ENCODE measurements at regions not wholly inside any gene's neighbourhood (a gene's known extent, or its start where the extent isn't known, plus 50 kb on each side); places are given as distances from the start of the nearest gene placed in this dataset.

DNA sequence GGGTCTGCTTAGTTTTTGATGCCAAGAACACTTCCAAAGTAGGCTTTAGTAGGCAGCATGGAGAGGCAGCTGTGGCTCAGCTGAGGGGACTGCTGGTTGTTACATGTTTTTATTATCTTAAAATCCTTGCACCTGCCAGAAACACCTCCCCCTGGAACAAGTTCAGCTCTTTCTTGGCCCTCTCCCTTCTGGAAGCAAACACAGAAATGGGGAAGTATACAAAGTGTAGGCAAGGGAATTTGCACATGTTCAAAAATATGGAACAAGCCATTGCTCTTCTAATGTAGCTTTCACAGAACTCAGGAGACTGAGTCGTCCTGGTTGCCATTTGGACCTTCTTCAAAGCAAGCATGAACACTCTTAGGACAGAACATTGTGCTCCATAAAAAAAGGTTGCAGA is 169.1 kb upstream of the SEMA6D start:
- no peak overlapping the region for H3K4me2 ChIP-seq (ENCODE audit: low read depth, low read length, poor library complexity, severe bottlenecking)

GRCh38 chr15:47548986-47549385 is 168.3 kb upstream of the SEMA6D start:
- Histone ChIP-seq H3K4me3 (ENCODE audit: insufficient read depth, low read length, poor library complexity, severe bottlenecking) (no peak overlapping the region), H3K79me2 (ENCODE audit: insufficient read depth, low read length) (no peaks in the 10 kb centered on the region), H3K4me2 (ENCODE audit: low read depth, low read length, poor library complexity, severe bottlenecking) (no peak overlapping the region), H3K9ac (ENCODE audit: low read length) (no peak overlapping the region), H3K9me2 (replicated peaks; ENCODE audit: insufficient read depth, low read length) (no peaks in the 10 kb centered on the region), H3K27ac (ENCODE audit: low read depth, low read length) (no peak overlapping the region), H4K20me1 (ENCODE audit: low read depth, low read length) (no peaks in the 10 kb centered on the region), H2AFZ (ENCODE audit: low read depth, low read length, severe bottlenecking) (no peak overlapping the region), H3K27me3 (ENCODE audit: low read length) (no peaks in the 10 kb centered on the region), H3K9me3 (ENCODE audit: insufficient read depth, low read length) (no peaks in the 10 kb centered on the region), H3F3A (ENCODE audit: insufficient read depth) (no peaks in the 10 kb centered on the region), H3K36me3 (ENCODE audit: low read length) (no peaks in the 10 kb centered on the region)
- TF ChIP-seq EZH2phosphoT487 (conservative IDR thresholded peaks at IDR 0.05; ENCODE audit: low read length), result no peak
- no peak for TF ChIP-seq CTCF (IDR thresholded peaks at IDR 0.05; ENCODE audit: insufficient read depth, low read length, poor library complexity, severe bottlenecking)

More for the DNA sequence above, 169.1 kb upstream of the SEMA6D start:
- no peaks in the 10 kb centered on the region for H3K36me3 ChIP-seq (ENCODE audit: low read length)
- H3K4me3 ChIP-seq (ENCODE audit: insufficient read depth, low read length, poor library complexity, severe bottlenecking), result no peak overlapping the region
- TF ChIP-seq CTCF (IDR thresholded peaks at IDR 0.05; ENCODE audit: insufficient read depth, low read length, poor library complexity, severe bottlenecking) (no peak), EZH2phosphoT487 (conservative IDR thresholded peaks at IDR 0.05; ENCODE audit: low read length) (no peak)
- H3K27me3 ChIP-seq (ENCODE audit: low read length), result no peaks in the 10 kb centered on the region
- H3K27ac ChIP-seq (ENCODE audit: low read depth, low read length), result no peak overlapping the region
- no peak overlapping the region for H2AFZ ChIP-seq (ENCODE audit: low read depth, low read length, severe bottlenecking)
- H3F3A ChIP-seq (ENCODE audit: insufficient read depth), result no peaks in the 10 kb centered on the region
- no peak overlapping the region for H3K9ac ChIP-seq (ENCODE audit: low read length)
- no peaks in the 10 kb centered on the region for H3K9me2 ChIP-seq (replicated peaks; ENCODE audit: insufficient read depth, low read length)
- H4K20me1 ChIP-seq (ENCODE audit: low read depth, low read length), result no peaks in the 10 kb centered on the region
- no peaks in the 10 kb centered on the region for H3K79me2 ChIP-seq (ENCODE audit: insufficient read depth, low read length)
- H3K9me3 ChIP-seq (ENCODE audit: insufficient read depth, low read length), result no peaks in the 10 kb centered on the region

DNA sequence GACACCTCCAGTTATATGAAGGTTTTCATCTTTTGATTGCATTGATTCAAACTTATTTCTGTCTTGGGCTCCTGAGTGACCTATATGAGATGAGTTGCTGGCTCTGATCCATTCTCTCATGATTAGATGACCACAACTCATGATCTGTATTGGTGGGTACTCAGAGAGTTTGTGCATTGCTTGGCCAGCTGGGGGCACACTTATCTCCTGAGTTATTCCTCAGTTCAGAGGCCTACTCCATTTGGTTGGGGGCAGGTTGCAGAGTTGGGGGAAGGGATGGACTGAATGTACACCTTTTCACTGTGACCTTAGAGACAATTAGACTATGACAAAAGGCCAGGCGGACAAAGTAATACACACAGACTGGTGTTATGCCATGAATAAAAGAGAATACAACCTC is 166.2 kb upstream of the SEMA6D start:
- no peak for TF ChIP-seq EZH2phosphoT487 (conservative IDR thresholded peaks at IDR 0.05; ENCODE audit: low read length)
- no peak for TF ChIP-seq CTCF (IDR thresholded peaks at IDR 0.05; ENCODE audit: insufficient read depth, low read length, poor library complexity, severe bottlenecking)
- Histone ChIP-seq H3K4me2 (ENCODE audit: low read depth, low read length, poor library complexity, severe bottlenecking) (no peak overlapping the region), H3K9me2 (replicated peaks; ENCODE audit: insufficient read depth, low read length) (no peaks in the 10 kb centered on the region), H3F3A (ENCODE audit: insufficient read depth) (no peaks in the 10 kb centered on the region), H3K9ac (ENCODE audit: low read length) (no peak overlapping the region), H3K9me3 (ENCODE audit: insufficient read depth, low read length) (no peaks in the 10 kb centered on the region), H2AFZ (ENCODE audit: low read depth, low read length, severe bottlenecking) (no peak overlapping the region), H4K20me1 (ENCODE audit: low read depth, low read length) (no peaks in the 10 kb centered on the region), H3K27ac (ENCODE audit: low read depth, low read length) (no peak overlapping the region), H3K79me2 (ENCODE audit: insufficient read depth, low read length) (no peaks in the 10 kb centered on the region), H3K4me3 (ENCODE audit: insufficient read depth, low read length, poor library complexity, severe bottlenecking) (no peak overlapping the region), H3K36me3 (ENCODE audit: low read length) (no peaks in the 10 kb centered on the region), H3K27me3 (ENCODE audit: low read length) (no peaks in the 10 kb centered on the region)

All from SU-DHL-6 (cell line).